ENCODE measurements at regions not wholly inside any gene's neighbourhood (a gene's known extent, or its start where the extent isn't known, plus 50 kb on each side); places are given as distances from the start of the nearest gene placed in this dataset.

- TF ChIP-seq, protein P1, sequence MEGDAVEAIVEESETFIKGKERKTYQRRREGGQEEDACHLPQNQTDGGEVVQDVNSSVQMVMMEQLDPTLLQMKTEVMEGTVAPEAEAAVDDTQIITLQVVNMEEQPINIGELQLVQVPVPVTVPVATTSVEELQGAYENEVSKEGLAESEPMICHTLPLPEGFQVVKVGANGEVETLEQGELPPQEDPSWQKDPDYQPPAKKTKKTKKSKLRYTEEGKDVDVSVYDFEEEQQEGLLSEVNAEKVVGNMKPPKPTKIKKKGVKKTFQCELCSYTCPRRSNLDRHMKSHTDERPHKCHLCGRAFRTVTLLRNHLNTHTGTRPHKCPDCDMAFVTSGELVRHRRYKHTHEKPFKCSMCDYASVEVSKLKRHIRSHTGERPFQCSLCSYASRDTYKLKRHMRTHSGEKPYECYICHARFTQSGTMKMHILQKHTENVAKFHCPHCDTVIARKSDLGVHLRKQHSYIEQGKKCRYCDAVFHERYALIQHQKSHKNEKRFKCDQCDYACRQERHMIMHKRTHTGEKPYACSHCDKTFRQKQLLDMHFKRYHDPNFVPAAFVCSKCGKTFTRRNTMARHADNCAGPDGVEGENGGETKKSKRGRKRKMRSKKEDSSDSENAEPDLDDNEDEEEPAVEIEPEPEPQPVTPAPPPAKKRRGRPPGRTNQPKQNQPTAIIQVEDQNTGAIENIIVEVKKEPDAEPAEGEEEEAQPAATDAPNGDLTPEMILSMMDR (IDR thresholded peaks at IDR 0.05) = no peak
- H3K27ac Mint-ChIP-seq = no peak overlapping the region
- no peaks in the 10 kb centered on the region for H3K36me3 Mint-ChIP-seq (ENCODE audit: low read depth)
- H3K4me3 Mint-ChIP-seq = no peak overlapping the region
- ATAC-seq (ENCODE audit: low read depth) = no peak
- ChIA-PET POLR2A (no interaction called here), CTCF (no interaction called here)
- H3K9me3 Mint-ChIP-seq = no peaks in the 10 kb centered on the region
- intact Hi-C loops (cut with micrococcal nuclease) = no loop called here
- H3K27me3 Mint-ChIP-seq = no peaks in the 10 kb centered on the region
- no peak for DNase-seq
- no peaks in the 10 kb centered on the region for H3K4me1 Mint-ChIP-seq
Observed at GRCh38 chr3:31370681-31371080, 162.0 kb upstream of the STT3B start.

DNA sequence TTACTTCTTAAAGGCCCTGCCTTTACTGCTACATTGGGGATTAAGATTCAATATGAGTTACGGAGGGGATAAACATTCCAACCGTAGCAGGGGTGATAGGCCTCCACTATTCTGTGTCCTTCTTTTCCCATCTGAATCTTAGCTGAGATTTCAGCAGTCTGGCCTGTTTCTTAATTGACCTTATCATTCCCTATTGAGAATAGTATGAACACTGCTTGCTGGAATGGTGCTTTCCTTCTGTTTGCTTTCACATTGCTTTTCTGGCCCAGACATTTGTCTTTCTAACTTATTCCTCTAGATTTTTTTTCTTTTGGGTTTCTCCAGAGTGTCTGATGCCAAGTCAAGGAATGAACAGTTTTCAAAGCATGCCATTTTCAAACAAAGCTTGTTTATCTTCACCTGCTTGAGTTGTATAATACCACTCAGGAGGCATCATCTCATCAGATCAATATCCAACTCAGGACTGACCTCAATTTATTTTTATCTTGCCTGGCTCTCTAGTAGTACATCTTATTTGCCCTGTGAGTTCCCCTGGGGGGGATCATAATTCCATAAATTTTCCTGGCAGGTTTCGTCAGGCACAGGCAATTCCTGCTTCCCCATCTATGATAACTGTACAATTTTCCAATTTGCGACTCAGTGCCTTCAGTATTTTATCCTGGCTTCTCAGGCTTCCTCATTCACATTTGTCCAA lies 161.1 kb upstream of the STT3B start:
- H3K4me3 Mint-ChIP-seq = no peak overlapping the region
- ATAC-seq (ENCODE audit: low read depth) (no peak), DNase-seq (no peak)
- TF ChIP-seq, protein P1 (IDR thresholded peaks at IDR 0.05) = no peak
- intact Hi-C loops (cut with micrococcal nuclease) = no loop called here
- no peaks in the 10 kb centered on the region for H3K9me3 Mint-ChIP-seq
- POLR2A ChIA-PET = no interaction called here
- CTCF ChIA-PET = no interaction called here
- no peak overlapping the region for H3K27ac Mint-ChIP-seq
- no peaks in the 10 kb centered on the region for H3K4me1 Mint-ChIP-seq
- no peaks in the 10 kb centered on the region for H3K36me3 Mint-ChIP-seq (ENCODE audit: low read depth)
- no peaks in the 10 kb centered on the region for H3K27me3 Mint-ChIP-seq

DNA sequence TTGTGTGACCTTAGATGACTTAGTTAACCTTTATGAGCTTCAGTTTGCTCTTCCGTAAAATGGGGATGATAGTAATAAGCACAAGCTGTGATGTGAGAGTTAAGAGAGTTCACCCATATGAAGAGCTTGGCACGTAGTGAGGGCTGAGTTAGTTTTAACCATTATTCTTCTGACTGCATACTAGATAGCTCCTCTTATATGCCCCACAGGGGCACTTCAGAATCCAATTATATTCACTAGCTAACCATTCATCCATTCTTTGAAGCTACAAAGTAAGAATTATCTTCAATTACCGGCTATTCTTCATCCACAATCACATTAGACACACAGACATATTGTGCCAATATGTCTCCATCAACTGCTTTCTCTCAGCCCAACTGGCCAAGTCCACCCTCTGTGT lies 159.0 kb upstream of the STT3B start:
- intact Hi-C loops (cut with micrococcal nuclease) = no loop called here
- ChIA-PET POLR2A (no interaction called here), CTCF (no interaction called here)
- DNase-seq (no peak), ATAC-seq (ENCODE audit: low read depth) (no peak)
- H3K9me3 Mint-ChIP-seq = no peaks in the 10 kb centered on the region
- no peak overlapping the region for H3K27ac Mint-ChIP-seq
- TF ChIP-seq, protein P1 (IDR thresholded peaks at IDR 0.05) = no peak
- no peak overlapping the region for H3K4me3 Mint-ChIP-seq
- no peaks in the 10 kb centered on the region for H3K36me3 Mint-ChIP-seq (ENCODE audit: low read depth)
- H3K4me1 Mint-ChIP-seq = no peaks in the 10 kb centered on the region
- H3K27me3 Mint-ChIP-seq = no peaks in the 10 kb centered on the region

DNA sequence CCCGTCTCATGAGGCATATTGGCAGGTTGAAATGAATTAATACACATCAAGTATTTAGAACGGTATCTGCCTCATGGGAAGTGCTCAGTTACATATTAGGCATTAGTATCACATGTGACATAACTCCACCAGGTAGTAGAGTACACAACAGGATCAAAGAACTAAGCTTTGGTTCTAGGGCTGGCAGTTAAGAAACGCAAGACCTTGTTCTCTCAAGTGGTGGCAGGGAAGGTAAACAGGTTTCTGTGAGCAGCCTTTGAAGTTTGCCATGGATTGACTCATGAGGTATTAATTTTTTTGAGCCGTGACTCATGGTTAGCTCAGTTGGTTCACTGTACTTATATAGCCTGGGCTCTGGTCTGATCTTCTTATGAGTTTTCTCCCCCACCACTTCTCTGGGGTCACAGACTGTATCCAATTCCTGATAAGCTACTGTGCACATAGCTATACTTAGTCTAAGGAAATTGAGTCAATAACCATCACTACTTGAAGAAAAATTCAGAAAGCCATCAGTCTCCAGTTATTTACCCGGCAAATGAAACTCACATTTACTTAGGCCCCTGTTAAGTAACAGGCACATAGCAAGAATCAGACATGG lies 155.6 kb upstream of the STT3B start:
- Mint-ChIP-seq H3K27me3 (peaks cover 2% of the 10 kb centered on the region), H3K27ac (no peak overlapping the region), H3K36me3 (ENCODE audit: low read depth) (no peaks in the 10 kb centered on the region), H3K9me3 (no peaks in the 10 kb centered on the region), H3K4me3 (no peak overlapping the region), H3K4me1 (no peaks in the 10 kb centered on the region)
- ATAC-seq (ENCODE audit: low read depth) = no peak
- ChIA-PET POLR2A (no interaction called here), CTCF (no interaction called here)
- DNase-seq = no peak
- TF ChIP-seq, protein P1 (IDR thresholded peaks at IDR 0.05) = no peak
- intact Hi-C loops (cut with micrococcal nuclease) = no loop called here

- no peaks in the 10 kb centered on the region for H3K9me3 Mint-ChIP-seq
- no peak overlapping the region for H3K27ac Mint-ChIP-seq
- H3K4me1 Mint-ChIP-seq = no peaks in the 10 kb centered on the region
- no peak for DNase-seq
- H3K36me3 Mint-ChIP-seq (ENCODE audit: low read depth) = no peaks in the 10 kb centered on the region
- POLR2A ChIA-PET = no interaction called here
- CTCF ChIA-PET = no interaction called here
- no peak for ATAC-seq (ENCODE audit: low read depth)
- intact Hi-C loops (cut with micrococcal nuclease) = no loop called here
- peaks cover 2% of the 10 kb centered on the region for H3K27me3 Mint-ChIP-seq
- H3K4me3 Mint-ChIP-seq = no peak overlapping the region
- TF ChIP-seq, protein P1 (IDR thresholded peaks at IDR 0.05) = no peak
Observed at GRCh38 chr3:31378231-31378630, 154.5 kb upstream of the STT3B start.

Measured in activated B cell treated with CpG ODN at 0.5 μM for 24 hours (primary cell).